Astrocyte (in vitro differentiated cells and primary cell): ENCODE measurements at regions not wholly inside any gene's neighbourhood (a gene's known extent, or its start where the extent isn't known, plus 50 kb on each side); places are given as distances from the start of the nearest gene placed in this dataset.

ENCODE experiments used
- CTCF ChIP-seq: IDR thresholded peaks from 2 replicates; pipeline ENCODE4 v1.5.1; 2011; ENCODE audit warnings: low read depth, mild to moderate bottlenecking, inconsistent platforms, low read length, moderate library complexity; ENCODE audit not compliant: insufficient read depth
- EZH2 ChIP-seq: IDR thresholded peaks from 2 replicates; pipeline ENCODE4 v1.6.1; 2012; ENCODE audit warnings: mild to moderate bottlenecking, low read length, inconsistent platforms; ENCODE audit not compliant: insufficient read depth

- TF ChIP-seq CTCF (no peak), EZH2 (no peak)
These were observed 218.3 kb downstream of the HTR1B start for GRCh38 chr6:77245026-77245425.
